GM10266 (cell line): ENCODE measurements at regions not wholly inside any gene's neighbourhood (a gene's known extent, or its start where the extent isn't known, plus 50 kb on each side); places are given as distances from the start of the nearest gene placed in this dataset.

Source experiments
- DNase-seq: peaks from one replicate; pipeline ENCODE4 v3.0.0; 2012; ENCODE audit errors: extremely low spot score
- CTCF ChIP-seq: IDR thresholded peaks from 2 replicates; pipeline ENCODE4 v1.5.1; 2012; ENCODE audit warnings: mild to moderate bottlenecking, low read depth; ENCODE audit not compliant: control insufficient read depth, insufficient read depth; ENCODE audit errors: missing control alignments

- TF ChIP-seq CTCF = no peak
- no peak for DNase-seq
These were observed 115.4 kb upstream of the PKDCC start for GRCh38 chr2:41932241-41933045.

GRCh38 chr2:41933046-41933420 is 114.8 kb upstream of the PKDCC start:
- no peak for DNase-seq
- TF ChIP-seq CTCF = no peak

- TF ChIP-seq CTCF = no peak
- no peak for DNase-seq
These were observed 114.1 kb upstream of the PKDCC start for GRCh38 chr2:41933585-41934320.

- TF ChIP-seq CTCF = no peak
- no peak for DNase-seq
These were observed 113.4 kb upstream of the PKDCC start for GRCh38 chr2:41934329-41934958.

GRCh38 chr2:41935002-41935401 is 112.8 kb upstream of the PKDCC start:
- DNase-seq = no peak
- TF ChIP-seq CTCF = no peak

- DNase-seq = no peak
- TF ChIP-seq CTCF = no peak
These were observed 112.0 kb upstream of the PKDCC start for GRCh38 chr2:41935825-41936224.

GRCh38 chr2:41936771-41937463 is 110.9 kb upstream of the PKDCC start:
- TF ChIP-seq CTCF = no peak
- no peak for DNase-seq
